OCI-LY7 (cell line): ENCODE measurements at regions not wholly inside any gene's neighbourhood (a gene's known extent, or its start where the extent isn't known, plus 50 kb on each side); places are given as distances from the start of the nearest gene placed in this dataset.

Experiments used
- EZH2phosphoT487 ChIP-seq: fragments of 200-600 bp; sonication (generic); IDR thresholded peaks from 2 replicates; pipeline ENCODE4 v1.6.1; 2018; ENCODE audit warnings: low read depth, borderline replicate concordance, mild to moderate bottlenecking, mixed run types, antibody characterized with exemption, low read length, moderate library complexity, mixed read lengths
- TF ChIP-seq, protein P1 (sequence below): fragments of 200-600 bp; sonication (generic); conservative IDR thresholded peaks from 2 replicates; pipeline ENCODE4 v1.5.1; 2014; ENCODE audit warnings: mild to moderate bottlenecking, antibody characterized with exemption, low read length, moderate library complexity, mixed read lengths

DNA sequence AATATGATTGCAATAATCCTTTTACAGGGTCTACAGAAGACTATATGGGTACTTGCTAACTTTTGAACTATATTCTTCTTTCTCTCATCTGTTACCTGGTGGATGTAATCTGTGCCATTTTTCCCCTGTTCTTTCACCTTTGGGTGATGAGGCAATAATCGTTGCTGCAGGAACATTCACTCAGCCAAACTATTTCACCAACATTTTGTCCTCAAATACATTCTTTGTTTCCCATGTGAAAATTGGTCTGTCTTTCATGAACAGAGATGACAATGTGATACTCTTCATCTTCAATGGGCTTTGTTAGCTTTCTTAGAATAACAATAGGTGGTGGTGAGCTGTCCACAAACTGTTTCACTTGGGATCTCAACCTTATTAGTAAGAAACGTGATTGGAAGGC is 52.1 kb upstream of the CAPRIN1 start:
- TF ChIP-seq, protein P1, sequence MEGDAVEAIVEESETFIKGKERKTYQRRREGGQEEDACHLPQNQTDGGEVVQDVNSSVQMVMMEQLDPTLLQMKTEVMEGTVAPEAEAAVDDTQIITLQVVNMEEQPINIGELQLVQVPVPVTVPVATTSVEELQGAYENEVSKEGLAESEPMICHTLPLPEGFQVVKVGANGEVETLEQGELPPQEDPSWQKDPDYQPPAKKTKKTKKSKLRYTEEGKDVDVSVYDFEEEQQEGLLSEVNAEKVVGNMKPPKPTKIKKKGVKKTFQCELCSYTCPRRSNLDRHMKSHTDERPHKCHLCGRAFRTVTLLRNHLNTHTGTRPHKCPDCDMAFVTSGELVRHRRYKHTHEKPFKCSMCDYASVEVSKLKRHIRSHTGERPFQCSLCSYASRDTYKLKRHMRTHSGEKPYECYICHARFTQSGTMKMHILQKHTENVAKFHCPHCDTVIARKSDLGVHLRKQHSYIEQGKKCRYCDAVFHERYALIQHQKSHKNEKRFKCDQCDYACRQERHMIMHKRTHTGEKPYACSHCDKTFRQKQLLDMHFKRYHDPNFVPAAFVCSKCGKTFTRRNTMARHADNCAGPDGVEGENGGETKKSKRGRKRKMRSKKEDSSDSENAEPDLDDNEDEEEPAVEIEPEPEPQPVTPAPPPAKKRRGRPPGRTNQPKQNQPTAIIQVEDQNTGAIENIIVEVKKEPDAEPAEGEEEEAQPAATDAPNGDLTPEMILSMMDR, result no peak
- no peak for TF ChIP-seq EZH2phosphoT487
